ENCODE measurements at regions not wholly inside any gene's neighbourhood (a gene's known extent, or its start where the extent isn't known, plus 50 kb on each side); places are given as distances from the start of the nearest gene placed in this dataset.

GRCh38 chr12:5317556-5317955 is 114.4 kb upstream of the NTF3 start:
- H3K9me3 Mint-ChIP-seq, result peaks cover 9 to 16% (median 11%) of the 10 kb centered on the region in 3 donors
- ATAC-seq (replicated peaks in 1 of 4), result no peak
- H3K36me3 Mint-ChIP-seq, result no peaks in the 10 kb centered on the region
- no peaks in the 10 kb centered on the region for H3K4me1 Mint-ChIP-seq
- H3K36me3 ChIP-seq (ENCODE audit: control insufficient read depth in 2 of 2, extremely low read depth in 1 of 2, insufficient read depth in 1 of 2, low read length in 1 of 2), result no peaks in the 10 kb centered on the region
- peaks cover 0 to 17% of the 10 kb centered on the region in 2 donors for H3K27me3 Mint-ChIP-seq
- H3K9me3 ChIP-seq, result no peaks in the 10 kb centered on the region
- DNase-seq, result no peak
- H3K4me3 ChIP-seq (ENCODE audit: control insufficient read depth in 1 of 2, extremely low read depth in 1 of 2, low read length in 1 of 2), result no peak overlapping the region
- ChIA-PET CTCF (no interaction called here), POLR2A (no interaction called here)
- no peak overlapping the region for H3K4me3 Mint-ChIP-seq
- H3K27ac Mint-ChIP-seq, result no peak overlapping the region
- H3K27ac ChIP-seq (ENCODE audit: low read length), result no peak overlapping the region
- H3K4me1 ChIP-seq (ENCODE audit: control insufficient read depth in 1 of 2, extremely low read depth in 1 of 2, insufficient read depth in 2 of 2, low read length in 2 of 2), result no peaks in the 10 kb centered on the region
- peaks cover 0 to 6% of the 10 kb centered on the region in 2 experiments for H3K27me3 ChIP-seq (replicated peaks in 1 of 2; ENCODE audit: control insufficient read depth in 2 of 2, extremely low read depth in 1 of 2, insufficient read depth in 2 of 2, low read length in 1 of 2)

GRCh38 chr12:5318874-5319273 is 113.0 kb upstream of the NTF3 start:
- no peaks in the 10 kb centered on the region for H3K4me1 ChIP-seq (ENCODE audit: control insufficient read depth in 1 of 2, extremely low read depth in 1 of 2, insufficient read depth in 2 of 2, low read length in 2 of 2)
- Mint-ChIP-seq H3K4me3 (no peak overlapping the region), H3K9me3 (peaks cover 10 to 16% (median 14%) of the 10 kb centered on the region in 3 donors), H3K27ac (no peak overlapping the region), H3K36me3 (no peaks in the 10 kb centered on the region), H3K27me3 (peaks cover 0 to 17% of the 10 kb centered on the region in 2 donors), H3K4me1 (no peaks in the 10 kb centered on the region)
- no peaks in the 10 kb centered on the region for H3K9me3 ChIP-seq
- no peak overlapping the region for H3K4me3 ChIP-seq (ENCODE audit: control insufficient read depth in 1 of 2, extremely low read depth in 1 of 2, low read length in 1 of 2)
- H3K36me3 ChIP-seq (ENCODE audit: control insufficient read depth in 2 of 2, extremely low read depth in 1 of 2, insufficient read depth in 1 of 2, low read length in 1 of 2), result no peaks in the 10 kb centered on the region
- ATAC-seq (replicated peaks in 1 of 4), result no peak
- POLR2A ChIA-PET, result no interaction called here
- H3K27ac ChIP-seq (ENCODE audit: low read length), result no peak overlapping the region
- no peak for DNase-seq
- H3K27me3 ChIP-seq (replicated peaks in 1 of 2; ENCODE audit: control insufficient read depth in 2 of 2, extremely low read depth in 1 of 2, insufficient read depth in 2 of 2, low read length in 1 of 2), result peaks cover 0 to 6% of the 10 kb centered on the region in 2 experiments
- CTCF ChIA-PET, result no interaction called here

GRCh38 chr12:5328669-5329517 is 103.0 kb upstream of the NTF3 start:
- no peak for DNase-seq
- H3K4me1 Mint-ChIP-seq, result no peaks in the 10 kb centered on the region
- peaks cover 3 to 13% (median 12%) of the 10 kb centered on the region in 3 donors for H3K9me3 Mint-ChIP-seq
- no peak overlapping the region for H3K27ac Mint-ChIP-seq
- 73% methylated on average over 3 of the region's 7 CpGs for WGBS (ENCODE audit: insufficient coverage)
- Histone ChIP-seq H3K9me3 (peaks cover 3% of the 10 kb centered on the region), H3K36me3 (ENCODE audit: control insufficient read depth in 2 of 2, extremely low read depth in 1 of 2, insufficient read depth in 1 of 2, low read length in 1 of 2) (no peaks in the 10 kb centered on the region), H3K27me3 (replicated peaks in 1 of 2; ENCODE audit: control insufficient read depth in 2 of 2, extremely low read depth in 1 of 2, insufficient read depth in 2 of 2, low read length in 1 of 2) (peaks cover 0 to 2% of the 10 kb centered on the region in 2 experiments), H3K27ac (ENCODE audit: low read length) (no peak overlapping the region), H3K4me3 (ENCODE audit: control insufficient read depth in 1 of 2, extremely low read depth in 1 of 2, low read length in 1 of 2) (no peak overlapping the region), H3K4me1 (ENCODE audit: control insufficient read depth in 1 of 2, extremely low read depth in 1 of 2, insufficient read depth in 2 of 2, low read length in 2 of 2) (no peaks in the 10 kb centered on the region)
- H3K27me3 Mint-ChIP-seq, result peaks cover 6 to 14% of the 10 kb centered on the region in 2 donors
- no peak overlapping the region for H3K4me3 Mint-ChIP-seq
- ChIA-PET POLR2A (no interaction called here), CTCF (no interaction called here)
- no peaks in the 10 kb centered on the region for H3K36me3 Mint-ChIP-seq
- ATAC-seq (replicated peaks in 1 of 4), result no peak

GRCh38 chr12:5332551-5332950 is 99.4 kb upstream of the NTF3 start:
- H3K4me1 Mint-ChIP-seq, result no peaks in the 10 kb centered on the region
- Histone ChIP-seq H3K4me3 (ENCODE audit: control insufficient read depth in 1 of 2, extremely low read depth in 1 of 2, low read length in 1 of 2) (no peak overlapping the region), H3K4me1 (ENCODE audit: control insufficient read depth in 1 of 2, extremely low read depth in 1 of 2, insufficient read depth in 2 of 2, low read length in 2 of 2) (no peaks in the 10 kb centered on the region), H3K36me3 (ENCODE audit: control insufficient read depth in 2 of 2, extremely low read depth in 1 of 2, insufficient read depth in 1 of 2, low read length in 1 of 2) (no peaks in the 10 kb centered on the region), H3K27me3 (replicated peaks in 1 of 2; ENCODE audit: control insufficient read depth in 2 of 2, extremely low read depth in 1 of 2, insufficient read depth in 2 of 2, low read length in 1 of 2) (peaks cover 0 to 2% of the 10 kb centered on the region in 2 experiments), H3K27ac (ENCODE audit: low read length) (no peak overlapping the region), H3K9me3 (no peaks in the 10 kb centered on the region)
- no peaks in the 10 kb centered on the region for H3K36me3 Mint-ChIP-seq
- ChIA-PET POLR2A (no interaction called here), CTCF (interaction anchor here in 1 of 2 donors (0.6 kb wide), 1 partner anchor 427 kb away, joined by 5 read pairs; no protein-coding TSS in a partner anchor)
- H3K9me3 Mint-ChIP-seq, result peaks cover 0 to 3% (median 0%) of the 10 kb centered on the region in 3 donors
- H3K27me3 Mint-ChIP-seq, result peaks cover under 1 to 8% of the 10 kb centered on the region in 2 donors
- DNase-seq (no peak), ATAC-seq (replicated peaks in 1 of 4) (no peak)
- 83% methylated on average over 3 of the region's 3 CpGs for WGBS (ENCODE audit: insufficient coverage)
- H3K4me3 Mint-ChIP-seq, result no peak overlapping the region
- no peak overlapping the region for H3K27ac Mint-ChIP-seq

- Histone ChIP-seq H3K36me3 (ENCODE audit: control insufficient read depth in 2 of 2, extremely low read depth in 1 of 2, insufficient read depth in 1 of 2, low read length in 1 of 2) (no peaks in the 10 kb centered on the region), H3K4me1 (ENCODE audit: control insufficient read depth in 1 of 2, extremely low read depth in 1 of 2, insufficient read depth in 2 of 2, low read length in 2 of 2) (no peaks in the 10 kb centered on the region), H3K9me3 (no peaks in the 10 kb centered on the region), H3K4me3 (ENCODE audit: control insufficient read depth in 1 of 2, extremely low read depth in 1 of 2, low read length in 1 of 2) (no peak overlapping the region), H3K27ac (ENCODE audit: low read length) (no peak overlapping the region), H3K27me3 (replicated peaks in 1 of 2; ENCODE audit: control insufficient read depth in 2 of 2, extremely low read depth in 1 of 2, insufficient read depth in 2 of 2, low read length in 1 of 2) (peaks cover 0 to 5% of the 10 kb centered on the region in 2 experiments)
- POLR2A ChIA-PET, result no interaction called here
- Mint-ChIP-seq H3K4me1 (no peaks in the 10 kb centered on the region), H3K36me3 (no peaks in the 10 kb centered on the region), H3K27me3 (peaks cover 0 to 8% of the 10 kb centered on the region in 2 donors), H3K9me3 (peaks cover 0 to 3% (median 0%) of the 10 kb centered on the region in 3 donors), H3K4me3 (no peak overlapping the region), H3K27ac (no peak overlapping the region)
- ATAC-seq (replicated peaks in 1 of 4) (no peak), DNase-seq (no peak)
- 72% methylated on average over 7 of the region's 7 CpGs for WGBS (ENCODE audit: insufficient coverage)
- CTCF ChIA-PET, result no interaction called here
Measured at GRCh38 chr12:5333096-5333495, 98.8 kb upstream of the NTF3 start.

GRCh38 chr12:5335069-5335468 is 96.8 kb upstream of the NTF3 start:
- CTCF ChIA-PET, result no interaction called here
- WGBS (ENCODE audit: insufficient coverage), result 25% methylated on average over 1 of the region's 2 CpGs
- no peak overlapping the region for H3K4me3 Mint-ChIP-seq

More at GRCh38 chr12:5335069-5335468, 96.8 kb upstream of the NTF3 start:
- Mint-ChIP-seq H3K9me3 (peaks cover 0 to 3% (median 0%) of the 10 kb centered on the region in 3 donors), H3K4me1 (no peaks in the 10 kb centered on the region), H3K27ac (no peak overlapping the region), H3K27me3 (peaks cover 0 to 11% of the 10 kb centered on the region in 2 donors), H3K36me3 (no peaks in the 10 kb centered on the region)
- H3K4me1 ChIP-seq (ENCODE audit: control insufficient read depth in 1 of 2, extremely low read depth in 1 of 2, insufficient read depth in 2 of 2, low read length in 2 of 2), result no peaks in the 10 kb centered on the region
- H3K36me3 ChIP-seq (ENCODE audit: control insufficient read depth in 2 of 2, extremely low read depth in 1 of 2, insufficient read depth in 1 of 2, low read length in 1 of 2), result no peaks in the 10 kb centered on the region
- H3K4me3 ChIP-seq (ENCODE audit: control insufficient read depth in 1 of 2, extremely low read depth in 1 of 2, low read length in 1 of 2), result no peak overlapping the region
- H3K9me3 ChIP-seq, result no peaks in the 10 kb centered on the region
- H3K27me3 ChIP-seq (replicated peaks in 1 of 2; ENCODE audit: control insufficient read depth in 2 of 2, extremely low read depth in 1 of 2, insufficient read depth in 2 of 2, low read length in 1 of 2), result peaks cover 0 to 6% of the 10 kb centered on the region in 2 experiments
- no peak for DNase-seq
- POLR2A ChIA-PET, result no interaction called here
- no peak for ATAC-seq (replicated peaks in 1 of 4)
- no peak overlapping the region for H3K27ac ChIP-seq (ENCODE audit: low read length)
